ENCODE measurements at regions not wholly inside any gene's neighbourhood (a gene's known extent, or its start where the extent isn't known, plus 50 kb on each side); places are given as distances from the start of the nearest gene placed in this dataset.

DNA sequence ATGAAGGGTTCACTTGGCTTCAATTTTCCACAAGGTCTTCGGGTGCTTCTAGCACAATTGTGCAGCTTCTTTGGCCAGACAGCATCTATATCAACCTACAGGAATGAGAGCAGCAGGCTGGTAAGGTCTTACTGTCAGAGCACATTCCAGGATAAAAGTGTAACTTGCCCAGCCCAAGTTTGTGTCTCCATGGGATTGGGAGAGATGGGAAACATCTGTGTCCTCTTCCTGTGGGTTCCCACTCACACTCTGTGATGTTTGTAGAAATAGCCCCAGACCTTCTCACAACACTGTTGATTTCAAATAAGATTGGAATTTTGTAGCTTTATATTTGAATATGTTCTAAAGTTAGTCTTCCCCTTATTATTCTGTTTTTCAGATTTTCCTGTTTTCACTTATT is 83.4 kb upstream of the RGS17 start:
- DNase-seq = no peak

DNA sequence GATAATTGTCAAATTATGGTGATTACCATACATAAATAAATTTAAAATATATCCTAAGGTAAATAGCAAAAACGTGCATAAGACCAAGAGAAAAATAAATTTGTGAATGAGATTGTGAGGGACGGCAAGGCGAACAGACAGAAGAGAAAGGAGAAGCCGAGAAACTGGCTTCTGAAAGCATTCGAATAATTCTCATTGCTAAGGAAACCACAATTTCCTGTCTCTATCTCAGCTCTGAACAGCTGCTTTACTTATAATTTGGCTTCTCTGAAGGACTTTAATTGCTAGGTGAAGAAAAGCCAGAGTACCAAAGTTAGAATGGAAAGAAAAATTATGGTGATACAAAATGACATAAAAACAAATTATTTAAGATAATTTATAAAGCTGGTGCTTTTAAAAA is 79.0 kb upstream of the RGS17 start:
- no peak for DNase-seq

DNA sequence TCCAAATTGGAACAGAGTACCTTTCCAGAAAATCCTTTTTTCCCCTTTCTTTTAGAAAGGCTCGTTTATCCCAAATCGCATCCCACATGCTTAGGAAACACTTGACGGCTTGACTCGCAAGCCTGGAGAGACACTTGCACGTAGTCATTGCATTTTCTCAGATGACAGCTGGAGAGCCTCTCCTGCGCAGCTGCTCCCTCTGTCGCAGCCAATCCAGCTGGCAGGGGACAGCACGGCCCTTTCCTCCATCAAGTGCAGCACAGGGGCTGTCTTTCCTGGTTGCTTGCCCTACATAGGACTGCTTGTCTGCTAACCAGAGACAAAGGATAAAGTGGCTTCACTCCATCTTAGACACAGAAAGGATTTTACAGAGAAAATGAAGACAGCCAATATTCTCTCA is 77.6 kb upstream of the RGS17 start:
- no peak for DNase-seq

DNA sequence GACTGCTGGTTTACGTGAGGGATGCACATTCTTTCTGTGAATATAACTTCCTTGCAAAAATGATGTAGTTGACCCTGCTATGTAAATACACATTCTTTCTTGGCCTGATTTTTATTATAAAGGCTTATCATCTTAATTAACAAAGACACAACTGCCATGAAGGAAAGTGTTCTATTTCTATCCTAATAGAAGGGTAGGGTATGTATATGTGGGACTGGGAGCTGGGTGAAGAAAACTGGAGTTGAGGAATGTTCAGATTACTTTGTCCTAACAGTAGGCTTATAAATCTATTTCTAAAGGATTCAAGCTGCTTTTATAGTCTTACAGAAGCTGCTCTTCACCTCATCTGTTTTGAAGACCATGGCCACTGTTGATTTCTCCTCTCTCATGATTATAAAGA is 76.5 kb upstream of the RGS17 start:
- DNase-seq = no peak

DNA sequence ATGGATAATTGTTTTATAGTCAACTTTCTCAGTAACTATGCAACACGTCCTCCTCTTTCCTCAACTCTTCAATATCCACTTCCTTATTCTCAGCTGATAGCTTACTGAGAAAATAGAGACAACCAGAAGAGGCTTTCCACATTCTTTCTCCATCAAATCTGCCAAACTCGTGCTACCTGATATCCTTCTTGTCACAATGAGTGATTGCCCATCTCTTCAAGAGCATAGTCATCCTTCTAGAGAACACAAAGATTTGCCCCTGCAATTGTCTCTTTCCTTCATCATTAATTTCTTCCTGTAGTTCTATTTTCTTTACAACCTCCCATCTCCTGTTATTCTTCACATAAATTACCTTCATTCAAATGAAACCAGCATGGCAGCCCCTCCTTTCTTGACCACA is 75.9 kb upstream of the RGS17 start:
- DNase-seq = no peak

DNA sequence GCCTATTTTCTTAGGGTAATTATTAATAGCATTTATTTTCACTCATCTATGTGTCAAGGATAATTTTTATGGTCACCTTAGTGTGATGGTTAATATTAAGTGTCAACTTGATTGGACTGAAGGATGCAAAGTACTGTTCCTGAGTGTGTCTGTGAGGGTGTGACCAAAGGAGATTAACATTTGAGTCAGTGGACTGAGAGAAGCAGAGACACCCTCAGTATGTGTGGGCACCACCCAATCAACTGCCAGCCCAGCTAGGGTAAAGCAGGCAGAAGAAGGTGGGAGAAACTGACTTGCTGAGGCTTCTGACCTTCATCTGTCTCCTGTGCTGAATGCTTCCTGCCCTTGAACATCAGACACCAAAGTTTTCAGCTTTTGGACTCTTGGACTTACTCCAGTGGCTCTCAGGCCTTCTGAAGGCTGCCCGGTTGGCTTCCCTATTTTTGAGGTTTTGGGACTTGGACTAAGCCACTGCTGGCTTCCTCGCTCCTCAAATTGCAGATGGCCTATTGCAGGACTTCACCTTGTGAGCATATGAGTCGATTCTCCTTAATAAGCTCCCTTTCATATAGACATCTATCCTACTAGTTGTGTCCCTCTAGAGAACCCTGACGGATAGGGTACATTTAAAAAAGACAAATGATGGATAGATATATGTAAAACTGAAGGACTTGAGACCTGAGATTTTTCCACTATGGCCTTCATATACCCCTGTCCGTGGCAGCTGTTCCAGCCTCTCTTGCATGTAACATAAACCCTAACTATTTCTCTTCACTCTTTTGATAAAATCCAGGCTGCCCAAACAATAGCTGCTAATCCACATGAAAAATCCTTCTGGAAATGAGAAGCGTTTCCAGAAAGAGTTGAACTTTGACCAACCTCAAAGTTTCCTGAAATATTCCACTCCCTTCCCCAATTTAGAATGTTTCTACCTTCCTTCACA is 62.1 kb upstream of the RGS17 start:
- no peak for DNase-seq

DNA sequence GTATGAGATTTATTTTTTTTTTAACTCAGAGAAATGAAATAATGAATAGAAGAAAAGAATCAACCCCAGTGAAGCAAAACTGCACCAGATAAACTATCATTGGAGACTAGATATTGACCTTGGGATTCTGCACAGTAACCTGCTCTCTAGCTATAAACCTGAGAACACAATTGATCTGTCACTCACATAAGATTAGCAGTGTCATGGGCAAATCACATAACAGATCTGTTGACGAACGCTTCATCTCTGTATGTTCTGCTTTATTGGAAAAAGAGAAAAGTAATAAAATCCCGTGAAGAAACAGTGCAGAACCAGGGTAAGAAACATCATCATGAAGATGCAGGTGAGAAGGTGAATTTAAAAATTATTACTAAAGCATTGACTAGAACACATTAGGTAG is 52.8 kb upstream of the RGS17 start:
- no peak for DNase-seq
